GM12865 (cell line): ENCODE measurements at regions not wholly inside any gene's neighbourhood (a gene's known extent, or its start where the extent isn't known, plus 50 kb on each side); places are given as distances from the start of the nearest gene placed in this dataset.
"Not testable (repeated sequence)": the region's sequence is repeated elsewhere in the genome, so short reads cannot be mapped to it uniquely, and the experiment has no call there.

Source experiments
- DNase-seq: peaks from one replicate; pipeline ENCODE4 v3.0.0; 2010; ENCODE audit warnings: low read depth
- H3K4me3 ChIP-seq: 2 replicates; pipeline ENCODE4 v1.5.1; 2011; ENCODE audit warnings: mild to moderate bottlenecking, low read depth, low read length, control low read depth
- TF ChIP-seq, protein P1 (sequence below): IDR thresholded peaks from 2 replicates; pipeline ENCODE4 v1.5.1; 2011; ENCODE audit warnings: low read length, control low read depth, low read depth, inconsistent platforms; ENCODE audit not compliant: insufficient read depth; ENCODE audit errors: missing control alignments

DNA sequence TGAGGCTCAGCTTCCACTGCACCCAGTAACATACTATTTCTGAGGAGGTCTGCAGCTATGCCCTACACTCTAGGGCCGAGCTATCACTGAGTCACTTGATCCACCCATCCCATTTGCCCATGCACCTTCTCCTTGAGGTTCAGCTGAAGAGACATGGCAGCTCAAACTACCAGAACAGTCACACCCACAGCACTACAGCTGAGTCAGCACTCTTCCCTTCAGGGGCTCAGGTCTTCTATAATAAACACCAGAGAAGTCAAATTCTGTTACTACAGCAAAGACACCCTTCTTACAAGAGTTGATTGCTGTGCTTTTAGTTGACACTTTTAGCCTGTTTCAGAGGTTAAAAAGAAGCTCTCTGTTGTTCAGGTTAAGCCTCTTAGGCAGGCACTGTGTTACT, 1696.4 kb upstream of the ADGRL3 start:
- DNase-seq: no peak
- TF ChIP-seq, protein P1, sequence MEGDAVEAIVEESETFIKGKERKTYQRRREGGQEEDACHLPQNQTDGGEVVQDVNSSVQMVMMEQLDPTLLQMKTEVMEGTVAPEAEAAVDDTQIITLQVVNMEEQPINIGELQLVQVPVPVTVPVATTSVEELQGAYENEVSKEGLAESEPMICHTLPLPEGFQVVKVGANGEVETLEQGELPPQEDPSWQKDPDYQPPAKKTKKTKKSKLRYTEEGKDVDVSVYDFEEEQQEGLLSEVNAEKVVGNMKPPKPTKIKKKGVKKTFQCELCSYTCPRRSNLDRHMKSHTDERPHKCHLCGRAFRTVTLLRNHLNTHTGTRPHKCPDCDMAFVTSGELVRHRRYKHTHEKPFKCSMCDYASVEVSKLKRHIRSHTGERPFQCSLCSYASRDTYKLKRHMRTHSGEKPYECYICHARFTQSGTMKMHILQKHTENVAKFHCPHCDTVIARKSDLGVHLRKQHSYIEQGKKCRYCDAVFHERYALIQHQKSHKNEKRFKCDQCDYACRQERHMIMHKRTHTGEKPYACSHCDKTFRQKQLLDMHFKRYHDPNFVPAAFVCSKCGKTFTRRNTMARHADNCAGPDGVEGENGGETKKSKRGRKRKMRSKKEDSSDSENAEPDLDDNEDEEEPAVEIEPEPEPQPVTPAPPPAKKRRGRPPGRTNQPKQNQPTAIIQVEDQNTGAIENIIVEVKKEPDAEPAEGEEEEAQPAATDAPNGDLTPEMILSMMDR: no peak
- no peak overlapping the region for H3K4me3 ChIP-seq

DNA sequence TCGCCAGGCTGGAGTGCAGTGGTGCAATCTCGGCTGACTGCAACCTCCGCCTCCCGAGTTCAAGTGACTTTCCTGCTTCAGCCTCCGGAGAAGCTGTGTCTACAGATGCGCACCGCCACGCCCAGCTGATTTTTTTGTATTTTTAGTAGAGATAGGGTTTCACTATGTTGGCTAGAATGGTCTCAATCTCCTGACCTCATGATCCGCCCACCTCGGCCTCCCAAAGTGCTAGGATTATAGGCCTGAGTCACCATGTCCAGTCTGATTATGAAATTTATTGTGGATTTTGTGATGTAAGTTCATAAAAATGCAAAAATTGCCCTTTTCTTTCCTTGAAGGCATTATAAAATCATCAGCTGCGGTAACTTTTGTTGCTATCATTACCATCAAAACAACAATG, 1688.3 kb upstream of the ADGRL3 start:
- not testable (repeated sequence) for DNase-seq, H3K4me3 ChIP-seq

GRCh38 chr4:59517007-59517406, 1683.1 kb upstream of the ADGRL3 start:
- no peak for DNase-seq
- TF ChIP-seq, protein P1: no peak
- no peak overlapping the region for H3K4me3 ChIP-seq

DNA sequence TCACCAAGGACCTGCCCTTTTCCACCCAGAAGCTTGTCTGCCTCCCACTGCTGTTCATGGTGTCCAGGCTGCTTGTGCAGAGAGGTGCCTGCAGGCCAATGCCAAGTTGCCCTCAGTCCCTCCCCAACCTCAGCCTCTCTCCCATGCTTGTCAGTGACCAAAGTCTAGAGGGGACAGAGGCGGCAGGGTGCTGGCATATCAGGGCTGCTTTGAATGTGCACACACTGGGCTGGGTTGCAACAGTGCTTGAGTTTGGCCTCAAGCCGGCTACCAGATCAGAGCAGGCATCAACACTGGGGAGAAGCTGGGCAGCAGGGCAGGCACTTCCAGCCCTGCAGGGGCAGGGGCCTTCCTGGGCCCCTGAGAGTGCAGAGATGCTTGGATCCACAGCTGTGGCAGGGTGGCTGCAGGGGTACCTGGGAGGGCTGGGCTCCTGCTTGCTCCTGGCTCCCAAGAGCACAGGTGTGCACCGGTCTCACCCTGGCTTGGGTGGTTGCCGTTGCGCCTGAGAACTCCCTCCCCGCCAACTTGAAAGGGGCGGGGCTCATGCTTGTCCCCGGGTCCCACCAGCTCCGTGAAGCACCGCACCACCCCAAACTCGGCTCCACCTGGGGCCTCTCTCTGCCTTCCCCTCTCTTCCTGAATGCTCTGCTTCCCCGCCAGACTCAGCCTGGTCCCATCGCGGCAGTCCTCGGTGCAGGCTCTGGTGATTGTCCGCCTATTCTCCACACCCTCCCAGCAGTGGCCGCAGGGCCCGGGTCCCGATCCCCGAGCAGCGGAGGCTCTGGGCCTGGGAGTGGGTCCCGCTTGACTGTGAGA, 1681.9 kb upstream of the ADGRL3 start:
- TF ChIP-seq, protein P1: no peak
- DNase-seq: no peak
- H3K4me3 ChIP-seq: no peak overlapping the region

- DNase-seq: no peak
- H3K4me3 ChIP-seq: no peak overlapping the region
- TF ChIP-seq, protein P1: no peak
Observed at GRCh38 chr4:59525885-59526284, 1674.2 kb upstream of the ADGRL3 start.

DNA sequence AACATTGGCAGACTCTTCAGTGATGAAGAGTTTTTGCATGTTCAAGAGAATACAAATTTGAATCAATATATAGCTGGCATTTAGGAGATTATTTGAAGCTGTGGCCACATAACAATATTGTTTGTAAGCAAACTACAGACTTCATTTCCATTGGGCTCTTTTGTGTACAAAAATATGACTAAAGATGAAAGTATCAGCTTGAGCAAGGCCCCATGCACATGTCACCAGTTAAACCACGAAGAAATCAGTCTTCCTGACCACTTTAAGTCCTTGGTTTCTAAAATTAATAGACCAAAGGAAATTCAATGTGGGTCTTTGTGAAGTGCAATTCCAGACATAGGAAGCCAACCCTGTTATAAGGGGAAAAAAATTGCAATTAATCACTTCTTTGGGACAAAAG, 1664.6 kb upstream of the ADGRL3 start:
- H3K4me3 ChIP-seq: no peak overlapping the region
- TF ChIP-seq, protein P1: no peak
- DNase-seq: peak; percentile 33

DNA sequence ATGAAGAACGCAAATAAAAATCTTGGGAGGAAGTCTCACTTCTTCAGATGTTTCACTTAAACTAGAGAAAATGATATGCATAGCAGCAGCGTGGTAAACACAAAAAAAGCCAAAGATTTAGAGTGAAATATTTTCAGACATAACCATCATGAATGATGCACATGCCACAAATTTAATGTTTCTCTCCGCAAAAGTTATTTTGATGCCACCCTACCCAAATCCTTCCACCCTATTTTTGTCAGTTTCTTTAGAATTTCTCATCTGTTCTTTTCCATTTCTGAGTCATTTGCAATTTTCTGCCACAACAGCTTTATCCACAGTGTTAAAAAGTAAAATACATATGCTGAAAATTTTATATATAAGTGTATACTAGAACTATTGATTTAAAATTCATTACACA, 1663.7 kb upstream of the ADGRL3 start:
- TF ChIP-seq, protein P1: no peak
- DNase-seq: no peak
- no peak overlapping the region for H3K4me3 ChIP-seq
